Breast epithelium (tissue), 3 donors: ENCODE measurements at regions not wholly inside any gene's neighbourhood (a gene's known extent, or its start where the extent isn't known, plus 50 kb on each side); places are given as distances from the start of the nearest gene placed in this dataset.

ENCODE experiments used
- CTCF ChIP-seq, 3 donors: fragments of 450-650 bp; IDR thresholded peaks; one replicate each; pipeline ENCODE4 v1.5.1; 2016 to 2017; ENCODE audit warnings: antibody characterized with exemption in 3 of 3, mild to moderate bottlenecking in 3 of 3, moderate library complexity in 3 of 3
- POLR2A ChIP-seq: fragments of 450-650 bp; IDR thresholded peaks from one replicate; pipeline ENCODE4 v1.6.1; 2016; ENCODE audit warnings: antibody characterized with exemption, mild to moderate bottlenecking, moderate library complexity

GRCh38 chr4:121510341-121510874, 129.6 kb upstream of the QRFPR start:
- TF ChIP-seq POLR2A (no peak), CTCF (IDR thresholded peaks at IDR 0.05) (no peak)
